ENCODE measurements at regions not wholly inside any gene's neighbourhood (a gene's known extent, or its start where the extent isn't known, plus 50 kb on each side); places are given as distances from the start of the nearest gene placed in this dataset.
"Not testable (repeated sequence)": the region's sequence is repeated elsewhere in the genome, so short reads cannot be mapped to it uniquely, and the experiment has no call there.

GRCh38 chr4:128451270-128451905 lies 163.8 kb upstream of the PGRMC2 start:
- no peak for DNase-seq (ENCODE audit: low read depth)

GRCh38 chr4:128450326-128451120 lies 162.9 kb upstream of the PGRMC2 start:
- no peak for DNase-seq (ENCODE audit: low read depth)

GRCh38 chr4:128449251-128449650 lies 161.6 kb upstream of the PGRMC2 start:
- DNase-seq (ENCODE audit: low read depth): no peak

GRCh38 chr4:128444544-128445302 lies 157.1 kb upstream of the PGRMC2 start:
- no peak for DNase-seq (ENCODE audit: low read depth)

GRCh38 chr4:128440923-128441322 lies 153.3 kb upstream of the PGRMC2 start:
- no peak for DNase-seq (ENCODE audit: low read depth)

GRCh38 chr4:128437023-128437422 lies 149.4 kb upstream of the PGRMC2 start:
- DNase-seq (ENCODE audit: low read depth): not testable (repeated sequence)

GRCh38 chr4:128429023-128429613 lies 141.5 kb upstream of the PGRMC2 start:
- not testable (repeated sequence) for DNase-seq (ENCODE audit: low read depth)

- no peak for DNase-seq (ENCODE audit: low read depth)
Measured at GRCh38 chr4:128428397-128428796, 140.8 kb upstream of the PGRMC2 start.

- DNase-seq (ENCODE audit: low read depth): no peak
Measured at GRCh38 chr4:128427832-128428366, 140.3 kb upstream of the PGRMC2 start.

GRCh38 chr4:128424527-128425497 lies 137.2 kb upstream of the PGRMC2 start:
- no peak for DNase-seq (ENCODE audit: low read depth)

GRCh38 chr4:128422296-128422695 lies 134.7 kb upstream of the PGRMC2 start:
- not testable (repeated sequence) for DNase-seq (ENCODE audit: low read depth)

GRCh38 chr4:128416921-128417320 lies 129.3 kb upstream of the PGRMC2 start:
- no peak for DNase-seq (ENCODE audit: low read depth)

- DNase-seq (ENCODE audit: low read depth): no peak
Measured at GRCh38 chr4:128410037-128410436, 122.4 kb upstream of the PGRMC2 start.

GRCh38 chr4:128403586-128403985 lies 116.0 kb upstream of the PGRMC2 start:
- DNase-seq (ENCODE audit: low read depth): no peak

GRCh38 chr4:128394778-128395177 lies 107.2 kb upstream of the PGRMC2 start:
- DNase-seq (ENCODE audit: low read depth): no peak

GRCh38 chr4:128393101-128393704 lies 105.6 kb upstream of the PGRMC2 start:
- no peak for DNase-seq (ENCODE audit: low read depth)

GRCh38 chr4:128390475-128390996 lies 102.9 kb upstream of the PGRMC2 start:
- no peak for DNase-seq (ENCODE audit: low read depth)

GRCh38 chr4:128388796-128389195 lies 101.2 kb upstream of the PGRMC2 start:
- DNase-seq (ENCODE audit: low read depth): no peak

GRCh38 chr4:128388352-128388630 lies 100.7 kb upstream of the PGRMC2 start:
- DNase-seq (ENCODE audit: low read depth): no peak

- no peak for DNase-seq (ENCODE audit: low read depth)
Measured at GRCh38 chr4:128387600-128388351, 100.2 kb upstream of the PGRMC2 start.

Data from stimulated activated CD4-positive, alpha-beta T cell treated with anti-CD3 and anti-CD28 coated beads, Interleukin-2, amount 100 ng/mL, for 4 hours (primary cell).